Panc1 (cell line): ENCODE measurements at regions not wholly inside any gene's neighbourhood (a gene's known extent, or its start where the extent isn't known, plus 50 kb on each side); places are given as distances from the start of the nearest gene placed in this dataset.

Experiments used
- ATAC-seq: fragments of 200-7000 bp; cut with Tn5 transposase; 2 replicates; pipeline ENCODE4 v1.9.1; 2020; ENCODE audit warnings: mild to moderate bottlenecking, moderate library complexity
- BruUV-seq: library from RNA; stranded (reverse); fragments of 400-500 nt; replicated peaks from 2 replicates; lab custom pipeline; 2021; lab: Mats Ljungman, UMichigan
- CTCF ChIA-PET: fragments of 300-600 bp; sonication (Branson Sonifier 250); formaldehyde crosslinking; loops from one replicate; lab custom pipeline; 2022; ENCODE audit warnings: antibody characterized with exemption; lab: Charles Lee
- POLR2A ChIA-PET: fragments of 300-600 bp; sonication (Branson Sonifier 250); formaldehyde crosslinking; loops from one replicate; lab custom pipeline; 2022; ENCODE audit warnings: antibody characterized with exemption; lab: Charles Lee
- DNase-seq: peaks from one replicate; pipeline ENCODE4 v3.0.0-alpha.2; 2010; ENCODE audit warnings: low read depth, low spot score
- H3K27ac ChIP-seq: 2 replicates; pipeline ENCODE4 v1.5.1; 2011; ENCODE audit warnings: mild to moderate bottlenecking, low read length, inconsistent platforms
- H3K27me3 ChIP-seq: fragments of 200-500 bp; sonication (Bioruptor generic); 2 replicates; pipeline ENCODE4 v1.6.0; 2014; ENCODE audit warnings: low read length, inconsistent platforms; ENCODE audit not compliant: control insufficient read depth, insufficient read depth
- H3K36me3 ChIP-seq: fragments of 200-500 bp; sonication (Bioruptor generic); 2 replicates; pipeline ENCODE4 v1.5.1; 2014; ENCODE audit warnings: inconsistent platforms, mild to moderate bottlenecking, low read length, moderate library complexity; ENCODE audit not compliant: control insufficient read depth, insufficient read depth
- H3K4me1 ChIP-seq: 2 replicates; pipeline ENCODE4 v1.5.1; 2011; ENCODE audit warnings: inconsistent platforms, mild to moderate bottlenecking, low read length, moderate library complexity; ENCODE audit not compliant: control insufficient read depth, insufficient read depth
- H3K4me3 ChIP-seq, 2 experiments: 2 replicates each; pipeline ENCODE4 v1.5.1; 2011 to 2012; ENCODE audit warnings: low read depth in 2 of 2, low read length in 2 of 2, mild to moderate bottlenecking in 2 of 2, inconsistent platforms in 1 of 2, moderate library complexity in 1 of 2
- H3K9me3 ChIP-seq: fragments of 200-500 bp; sonication (Bioruptor generic); 2 replicates; pipeline ENCODE4 v1.5.1; 2014; ENCODE audit warnings: low read depth, mild to moderate bottlenecking, inconsistent platforms, low read length, moderate library complexity; ENCODE audit not compliant: control insufficient read depth, insufficient read depth
- CTCF ChIP-seq: fragments of 450-650 bp; IDR thresholded peaks from 2 replicates; pipeline ENCODE4 v1.5.1; 2017; ENCODE audit warnings: mild to moderate bottlenecking
- POLR2AphosphoS5 ChIP-seq: IDR thresholded peaks from 2 replicates; pipeline ENCODE4 v1.6.1; 2012; ENCODE audit warnings: mild to moderate bottlenecking, low read depth, low read length, moderate library complexity
- REST ChIP-seq, 2 experiments: IDR thresholded peaks; 2 replicates each; pipeline ENCODE4 v1.6.1; 2011 to 2012; ENCODE audit warnings: low read depth in 2 of 2, control low read depth in 1 of 2, low read length in 1 of 2, mild to moderate bottlenecking in 1 of 2, moderate library complexity in 1 of 2; ENCODE audit not compliant: insufficient read depth in 1 of 2
- SIN3A ChIP-seq: IDR thresholded peaks from 2 replicates; pipeline ENCODE4 v1.6.1; 2012; ENCODE audit warnings: low read depth, mild to moderate bottlenecking, low read length, moderate library complexity, borderline replicate concordance; ENCODE audit not compliant: insufficient read depth
- TCF7L2 ChIP-seq: IDR thresholded peaks from 2 replicates; pipeline ENCODE4 v1.6.1; 2011; ENCODE audit warnings: mild to moderate bottlenecking, low read depth, low read length, inconsistent platforms
- in situ Hi-C: cut with HindIII; loops from 2 replicates; pipeline ENCODE4 v1.10.0; 2016; ENCODE audit warnings: low sequenced_read_pairs, low pct_unique_long_range_greater_than_20kb
- intact Hi-C: fragments of 100-400 bp; cut with micrococcal nuclease; formaldehyde crosslinking; loops from one replicate; pipeline ENCODE4 v1.10.0; 2022; ENCODE audit not compliant: unreplicated experiment

GRCh38 chr4:155545456-155545855 is 121.2 kb upstream of the GUCY1A1 start:
- no TSS peak for BruUV-seq
- no peaks in the 10 kb centered on the region for H3K4me1 ChIP-seq
- intact Hi-C loops, result no loop called here
- H3K27ac ChIP-seq, result no peak overlapping the region
- no peaks in the 10 kb centered on the region for H3K9me3 ChIP-seq
- CTCF ChIA-PET, result no interaction called here
- TF ChIP-seq CTCF (no peak), TCF7L2 (no peak), SIN3A (no peak), REST (IDR thresholded peaks at IDR 0.05; ENCODE audit: insufficient read depth in 1 of 2, low read depth in 2 of 2, low read length in 1 of 2) (no peak), POLR2AphosphoS5 (no peak)
- no peaks in the 10 kb centered on the region for H3K27me3 ChIP-seq
- no peaks in the 10 kb centered on the region for H3K36me3 ChIP-seq
- ATAC-seq, result no peak
- POLR2A ChIA-PET, result no interaction called here
- no peak overlapping the region for H3K4me3 ChIP-seq
- in situ Hi-C loops, result no loop called here
- no peak for DNase-seq

- H3K4me3 ChIP-seq, result no peak overlapping the region
- no peaks in the 10 kb centered on the region for H3K27me3 ChIP-seq
- no peaks in the 10 kb centered on the region for H3K36me3 ChIP-seq
- in situ Hi-C loops (no loop called here), intact Hi-C loops (no loop called here)
- no TSS peak for BruUV-seq
- H3K4me1 ChIP-seq, result no peaks in the 10 kb centered on the region
- TF ChIP-seq POLR2AphosphoS5, result no peak
- no peak for TF ChIP-seq SIN3A
- no peak for TF ChIP-seq TCF7L2
- TF ChIP-seq CTCF, result no peak
- no peak for TF ChIP-seq REST (IDR thresholded peaks at IDR 0.05; ENCODE audit: insufficient read depth in 1 of 2, low read depth in 2 of 2, low read length in 1 of 2)
- no peak overlapping the region for H3K27ac ChIP-seq
- ATAC-seq, result no peak
- no peaks in the 10 kb centered on the region for H3K9me3 ChIP-seq
- POLR2A ChIA-PET, result no interaction called here
- DNase-seq, result no peak
- CTCF ChIA-PET, result no interaction called here
Measured at GRCh38 chr4:155544547-155544946, 122.1 kb upstream of the GUCY1A1 start.
